Esophagus (tissue), 2 donors: ENCODE measurements at regions not wholly inside any gene's neighbourhood (a gene's known extent, or its start where the extent isn't known, plus 50 kb on each side); places are given as distances from the start of the nearest gene placed in this dataset.

Experiments used
- H3K27ac ChIP-seq, 2 donors: one replicate each; pipeline ENCODE4 v1.5.1; 2013; ENCODE audit warnings: low read depth in 2 of 2, mild to moderate bottlenecking in 2 of 2, inconsistent platforms in 1 of 2, low read length in 1 of 2, moderate library complexity in 1 of 2
- H3K27me3 ChIP-seq, 2 donors: one replicate each; pipeline ENCODE4 v1.6.1; 2013; ENCODE audit warnings: low read length in 2 of 2, control low read depth in 1 of 2, mild to moderate bottlenecking in 1 of 2; ENCODE audit not compliant: insufficient read depth in 2 of 2, control insufficient read depth in 1 of 2
- H3K36me3 ChIP-seq, 2 donors: one replicate each; pipeline ENCODE4 v1.6.1; 2013; ENCODE audit warnings: low read length in 1 of 2; ENCODE audit not compliant: control insufficient read depth in 2 of 2, insufficient read depth in 2 of 2
- H3K4me1 ChIP-seq, 2 donors: one replicate each; pipeline ENCODE4 v1.6.1; 2013; ENCODE audit warnings: low read length in 1 of 2; ENCODE audit not compliant: control insufficient read depth in 2 of 2, insufficient read depth in 2 of 2
- H3K4me3 ChIP-seq, 2 donors: one replicate each; pipeline ENCODE4 v1.5.1; 2013; ENCODE audit warnings: low read length in 2 of 2, mild to moderate bottlenecking in 2 of 2, low read depth in 1 of 2, moderate library complexity in 1 of 2
- H3K9me3 ChIP-seq, 2 donors: one replicate each; pipeline ENCODE4 v1.6.1; 2013; ENCODE audit warnings: mild to moderate bottlenecking in 2 of 2, low read depth in 1 of 2, low read length in 1 of 2, moderate library complexity in 1 of 2; ENCODE audit not compliant: control insufficient read depth in 2 of 2, insufficient read depth in 1 of 2
- WGBS, 2 donors: extraction: QIAGEN DNeasy Blood & Tissue Kit; methylation state at CpG; one replicate each; pipeline ENCODE4 v1.1.7; 2013; 5-methylcytosine and 5-hydroxymethylcytosine counted together
- donor health status: healthy with polysubstance abuse.
- donor health status: Bipolar disorder and iron deficiency.

- H3K4me3 ChIP-seq: no peak overlapping the region
- H3K27me3 ChIP-seq: no peaks in the 10 kb centered on the region
- no peaks in the 10 kb centered on the region for H3K4me1 ChIP-seq
- no peaks in the 10 kb centered on the region for H3K9me3 ChIP-seq
- no peak overlapping the region for H3K27ac ChIP-seq
- H3K36me3 ChIP-seq: no peaks in the 10 kb centered on the region
- WGBS, 2 donors: 64 to 73% methylated on average over 1 of the region's 1 CpG
Observed at GRCh38 chr13:40259899-40260298, 406.5 kb downstream of the FOXO1 start.

DNA sequence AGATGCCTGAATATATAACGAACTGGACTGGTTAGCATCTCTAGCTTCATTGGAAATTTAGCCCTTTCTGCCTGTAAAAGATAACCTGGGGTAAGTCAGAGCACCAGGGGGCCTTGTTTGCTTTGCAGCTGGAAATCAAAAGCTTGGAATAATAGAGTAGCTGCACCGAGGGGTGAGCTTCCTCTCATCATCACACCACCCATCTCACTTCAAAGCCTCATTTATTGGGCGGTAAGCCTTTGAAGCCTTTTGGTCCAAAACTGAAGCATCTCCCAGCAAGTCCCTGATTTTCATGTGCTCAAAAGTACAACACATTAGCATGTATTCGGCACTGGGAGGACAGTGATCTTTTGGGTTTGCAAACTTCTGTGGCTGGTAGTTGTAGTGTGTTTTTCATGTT is 405.1 kb downstream of the FOXO1 start:
- Histone ChIP-seq H3K27ac (no peak overlapping the region), H3K4me3 (no peak overlapping the region)
- WGBS, 2 donors: 79 to 85% methylated on average over 4 of the region's 4 CpGs

GRCh38 chr13:40261947-40262346 is 404.5 kb downstream of the FOXO1 start:
- no peak overlapping the region for H3K27ac ChIP-seq
- H3K4me1 ChIP-seq: no peaks in the 10 kb centered on the region
- no peaks in the 10 kb centered on the region for H3K36me3 ChIP-seq
- WGBS, 2 donors: 97 to 99% methylated on average over 2 of the region's 2 CpGs
- no peaks in the 10 kb centered on the region for H3K9me3 ChIP-seq
- H3K27me3 ChIP-seq: no peaks in the 10 kb centered on the region
- no peak overlapping the region for H3K4me3 ChIP-seq

More for the DNA sequence above, 405.1 kb downstream of the FOXO1 start:
- H3K9me3 ChIP-seq: no peaks in the 10 kb centered on the region
- no peaks in the 10 kb centered on the region for H3K4me1 ChIP-seq
- no peaks in the 10 kb centered on the region for H3K36me3 ChIP-seq
- H3K27me3 ChIP-seq: no peaks in the 10 kb centered on the region

DNA sequence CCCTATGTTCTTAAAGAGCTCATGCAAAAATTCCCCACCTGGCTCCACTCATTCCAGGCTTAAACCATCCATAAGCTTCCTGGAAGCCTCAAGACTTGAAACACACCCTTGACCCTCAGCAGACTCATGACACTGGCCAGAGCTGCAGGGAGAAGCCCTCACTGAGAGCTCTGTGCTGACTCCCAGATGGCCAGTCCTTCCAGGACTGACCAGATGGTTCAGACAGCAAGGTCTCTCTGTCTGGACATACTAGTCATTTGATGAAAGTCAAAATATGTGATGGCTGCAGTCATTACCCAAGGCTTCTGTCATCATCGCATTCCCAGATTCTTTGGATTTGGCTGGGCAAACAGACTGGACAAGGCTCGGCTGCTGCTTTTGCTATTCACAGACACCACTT is 397.4 kb downstream of the FOXO1 start:
- Histone ChIP-seq H3K27ac (no peak overlapping the region), H3K4me1 (peaks cover 2 to 6% of the 10 kb centered on the region in 2 donors), H3K4me3 (no peak overlapping the region), H3K36me3 (no peaks in the 10 kb centered on the region), H3K27me3 (no peaks in the 10 kb centered on the region), H3K9me3 (no peaks in the 10 kb centered on the region)
- WGBS, 2 donors: 77 to 78% methylated on average over 2 of the region's 2 CpGs

GRCh38 chr13:40270726-40271125 is 395.7 kb downstream of the FOXO1 start:
- Histone ChIP-seq H3K36me3 (no peaks in the 10 kb centered on the region), H3K27ac (no peak overlapping the region), H3K4me3 (no peak overlapping the region), H3K4me1 (peaks cover 2 to 6% of the 10 kb centered on the region in 2 donors), H3K9me3 (no peaks in the 10 kb centered on the region), H3K27me3 (no peaks in the 10 kb centered on the region)
- WGBS, 2 donors: 80 to 98% methylated on average over 1 of the region's 1 CpG

GRCh38 chr13:40271271-40271885 is 395.1 kb downstream of the FOXO1 start:
- Histone ChIP-seq H3K27ac (peak overlapping the region; percentile 48 to 81), H3K4me1 (peaks cover 2 to 6% of the 10 kb centered on the region in 2 donors), H3K9me3 (no peaks in the 10 kb centered on the region), H3K27me3 (no peaks in the 10 kb centered on the region), H3K4me3 (no peak overlapping the region), H3K36me3 (no peaks in the 10 kb centered on the region)
- 35 to 44% methylated on average over 7 of the region's 7 CpGs for WGBS, 2 donors

- no peaks in the 10 kb centered on the region for H3K9me3 ChIP-seq
- H3K36me3 ChIP-seq: no peaks in the 10 kb centered on the region
- H3K4me1 ChIP-seq: peaks cover 2 to 6% of the 10 kb centered on the region in 2 donors
- H3K27me3 ChIP-seq: no peaks in the 10 kb centered on the region
- 19 to 28% methylated on average over 5 of the region's 5 CpGs for WGBS, 2 donors
- H3K27ac ChIP-seq: peak overlapping the region; percentile 48 to 81
- H3K4me3 ChIP-seq: no peak overlapping the region
Observed at GRCh38 chr13:40271931-40272775, 394.3 kb downstream of the FOXO1 start.

DNA sequence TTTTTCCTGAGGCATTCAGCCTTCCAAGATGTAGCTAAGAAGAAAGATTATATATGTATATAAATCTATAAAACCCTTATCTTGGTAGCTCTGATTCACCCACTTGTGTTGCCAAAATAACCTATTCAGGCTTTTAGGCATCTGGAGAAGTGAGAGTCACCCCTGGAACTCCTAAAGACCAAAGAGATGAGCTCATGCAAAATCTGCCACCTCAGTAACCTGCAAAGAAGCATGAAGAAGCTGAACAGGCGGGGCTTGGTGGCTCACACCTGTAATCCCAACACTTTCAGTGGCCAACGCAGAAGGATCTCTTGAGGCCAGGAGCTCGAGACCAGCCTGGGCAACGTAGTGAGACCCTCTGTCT is 393.7 kb downstream of the FOXO1 start:
- Histone ChIP-seq H3K4me1 (peaks cover 2 to 6% of the 10 kb centered on the region in 2 donors), H3K27me3 (no peaks in the 10 kb centered on the region), H3K27ac (peak overlapping the region; percentile 58 to 81), H3K9me3 (no peaks in the 10 kb centered on the region), H3K4me3 (no peak overlapping the region), H3K36me3 (no peaks in the 10 kb centered on the region)
- 76 to 78% methylated on average over 4 of the region's 4 CpGs for WGBS, 2 donors

DNA sequence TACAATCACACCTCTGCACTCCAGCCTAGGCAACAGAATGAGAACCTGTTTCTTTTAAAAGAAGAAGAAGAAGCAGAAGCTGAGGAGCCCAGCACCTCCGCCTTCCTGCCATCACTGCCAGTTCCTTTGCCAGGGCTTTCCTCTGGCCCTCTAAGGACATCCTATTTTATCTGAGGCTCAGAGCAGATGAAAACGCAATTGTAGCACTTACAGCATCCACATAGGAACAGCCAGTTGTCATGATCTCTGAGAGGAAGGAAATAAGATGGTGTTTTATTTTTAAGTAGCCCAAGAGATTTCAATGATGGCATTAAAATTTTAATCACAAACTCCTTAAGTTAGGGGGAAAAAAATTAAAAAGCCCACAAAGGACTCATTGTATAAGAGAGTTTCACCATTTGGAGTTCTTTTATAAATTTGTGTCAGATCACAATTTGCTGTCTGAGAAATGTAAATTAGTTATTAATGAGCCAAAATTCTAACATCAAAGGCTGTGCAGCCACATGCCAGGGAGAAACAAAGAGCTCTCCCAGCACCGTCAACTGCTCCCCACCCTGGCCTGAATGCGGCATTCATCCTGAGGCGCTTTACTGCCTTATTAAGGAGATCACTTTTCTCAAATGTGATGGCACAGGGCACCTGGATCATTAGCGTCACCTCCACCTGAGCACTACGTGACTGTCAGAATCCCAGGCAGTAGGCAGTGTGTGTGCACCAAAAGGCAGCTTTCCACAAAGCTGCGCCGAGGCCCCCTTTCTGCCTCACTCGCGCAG is 393.0 kb downstream of the FOXO1 start:
- Histone ChIP-seq H3K4me1 (peaks cover 2 to 6% of the 10 kb centered on the region in 2 donors), H3K36me3 (no peaks in the 10 kb centered on the region), H3K27ac (peak overlapping the region in 1 of 2 donors; percentile 58), H3K9me3 (no peaks in the 10 kb centered on the region), H3K4me3 (no peak overlapping the region), H3K27me3 (no peaks in the 10 kb centered on the region)
- WGBS, 2 donors: 84 to 87% methylated on average over 11 of the region's 11 CpGs
